G401.6 (cell line): ENCODE measurements at regions not wholly inside any gene's neighbourhood (a gene's known extent, or its start where the extent isn't known, plus 50 kb on each side); places are given as distances from the start of the nearest gene placed in this dataset.

Source experiments
- FAIRE-seq: peaks from 2 replicates; lab custom pipeline; 2012; peaks lifted over from hg19 to GRCh38; lab: Jason Lieb, UNC

GRCh38 chr6:156511051-156511450 is 266.1 kb upstream of the ARID1B start:
- FAIRE-seq = no peak

GRCh38 chr6:156510242-156510641 is 266.9 kb upstream of the ARID1B start:
- no peak for FAIRE-seq

DNA sequence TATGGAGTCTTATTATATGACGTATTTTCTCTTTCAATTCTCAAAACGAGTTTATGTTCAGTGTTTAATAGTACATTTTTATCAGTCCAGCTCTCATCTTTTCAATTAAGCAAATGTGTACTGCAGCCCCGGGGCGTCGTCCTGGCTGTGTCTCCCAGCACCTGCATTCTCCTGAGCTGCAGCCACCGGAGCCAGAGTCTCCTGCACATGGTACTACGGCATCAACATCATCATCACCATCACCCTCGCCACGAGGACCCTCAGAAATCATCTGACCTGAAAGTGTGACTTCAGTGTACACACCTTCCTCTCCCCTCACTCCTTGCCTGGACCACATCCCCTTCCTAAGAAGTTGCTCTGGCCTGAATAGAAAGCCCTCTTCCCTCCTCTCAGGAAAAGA is 267.7 kb upstream of the ARID1B start:
- FAIRE-seq = no peak

GRCh38 chr6:156508923-156509322 is 268.3 kb upstream of the ARID1B start:
- no peak for FAIRE-seq

- no peak for FAIRE-seq
These were observed 269.1 kb upstream of the ARID1B start for GRCh38 chr6:156508126-156508525.

DNA sequence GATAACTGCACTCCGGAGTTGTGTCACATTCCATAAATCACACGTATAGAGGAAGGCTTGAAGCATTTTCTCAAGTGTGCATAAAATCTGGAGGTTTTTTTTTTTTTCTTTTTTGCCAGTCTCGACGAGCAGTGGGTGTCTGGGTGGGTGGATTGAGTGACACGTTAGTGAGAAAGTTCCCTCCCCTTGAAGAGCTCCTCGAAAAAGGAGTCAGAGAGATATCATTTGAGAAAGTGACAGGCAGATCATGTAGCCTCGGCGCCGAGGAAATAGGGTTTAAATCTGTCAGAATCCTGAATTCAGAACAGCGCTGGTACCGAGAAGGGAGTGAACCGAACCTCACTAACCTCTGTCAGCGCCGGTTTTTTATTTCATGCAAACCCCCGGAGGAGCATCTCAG is 269.5 kb upstream of the ARID1B start:
- no peak for FAIRE-seq

- no peak for FAIRE-seq
These were observed 270.1 kb upstream of the ARID1B start for GRCh38 chr6:156507106-156507505.

- FAIRE-seq = no peak
These were observed 274.1 kb upstream of the ARID1B start for GRCh38 chr6:156502969-156503504.

GRCh38 chr6:156497618-156498017 is 279.6 kb upstream of the ARID1B start:
- FAIRE-seq = no peak

DNA sequence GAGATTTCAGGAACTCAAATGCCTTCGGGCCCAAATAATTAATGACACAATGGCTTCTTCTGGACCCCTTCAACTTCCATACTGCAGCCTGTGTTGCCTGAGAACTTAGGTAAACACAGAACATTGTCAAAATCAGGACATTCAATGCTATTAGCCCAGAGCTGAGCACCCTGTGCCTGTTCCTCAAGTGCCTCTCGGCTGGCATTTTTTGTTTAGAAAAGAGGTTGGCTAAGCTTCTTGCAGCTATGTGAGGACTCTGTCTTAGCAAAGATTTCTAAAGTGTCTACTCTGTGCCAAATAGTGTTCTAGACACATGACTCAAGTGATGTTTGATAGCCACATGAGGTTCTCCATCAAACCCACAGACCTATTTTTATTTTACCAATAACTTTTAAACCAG is 289.3 kb upstream of the ARID1B start:
- FAIRE-seq = no peak

- no peak for FAIRE-seq
These were observed 292.0 kb upstream of the ARID1B start for GRCh38 chr6:156485150-156485549.

GRCh38 chr6:156474507-156475120 is 302.6 kb upstream of the ARID1B start:
- FAIRE-seq = no peak

DNA sequence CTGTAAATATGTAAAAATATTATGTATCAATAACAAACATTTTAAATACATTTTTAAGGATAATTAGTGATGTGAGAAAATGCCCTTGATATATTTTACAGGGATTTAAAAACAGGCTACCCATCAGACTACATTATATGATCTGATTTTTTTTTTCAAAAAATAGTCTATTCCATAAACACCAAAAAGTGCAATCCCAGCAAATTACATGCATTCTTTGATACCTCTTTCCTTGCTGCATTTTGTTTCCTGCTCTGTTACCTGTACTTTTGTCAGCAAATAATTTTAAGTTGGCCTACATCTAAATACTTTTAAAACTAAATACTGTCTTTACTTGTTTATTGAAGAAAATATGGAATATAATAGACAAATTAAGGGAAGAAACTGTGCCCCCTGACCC is 306.2 kb upstream of the ARID1B start:
- FAIRE-seq = no peak

DNA sequence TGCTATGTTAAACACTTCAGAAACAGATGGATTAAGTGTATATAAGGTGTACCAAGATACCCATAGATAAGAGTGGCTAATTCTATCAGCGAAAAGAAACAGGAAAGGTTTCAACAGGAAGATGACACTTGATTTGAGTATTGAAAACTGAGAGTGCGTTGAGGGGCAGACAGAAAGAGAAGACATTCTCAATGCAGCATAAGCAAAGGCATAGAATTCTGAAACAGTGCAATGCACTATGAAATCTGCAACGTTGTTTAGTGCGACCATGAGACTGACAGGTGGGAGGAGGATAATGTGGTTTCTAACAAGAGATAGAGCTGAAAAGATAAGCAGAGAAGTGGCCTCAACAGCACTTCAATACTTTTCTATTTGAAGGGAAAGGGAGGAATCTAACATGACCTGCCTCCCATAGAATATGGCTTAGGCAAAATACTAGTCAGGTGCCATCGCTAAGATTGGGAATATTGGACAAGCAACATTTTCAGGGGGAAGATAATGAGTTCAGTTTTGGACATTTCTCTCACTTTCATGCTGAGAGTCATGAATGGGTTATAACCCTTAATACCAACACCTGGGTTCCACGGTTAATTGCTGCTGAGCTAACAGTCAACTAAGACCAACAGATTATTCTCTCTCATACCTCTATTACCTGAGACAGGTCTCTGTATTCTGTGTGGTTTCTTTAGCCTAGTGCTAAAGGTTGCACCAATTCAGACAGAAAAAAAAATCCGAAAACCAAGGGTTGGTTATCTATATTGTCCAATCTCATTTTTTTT is 312.9 kb upstream of the ARID1B start:
- no peak for FAIRE-seq

GRCh38 chr6:156461647-156462046 is 315.5 kb upstream of the ARID1B start:
- FAIRE-seq = no peak

DNA sequence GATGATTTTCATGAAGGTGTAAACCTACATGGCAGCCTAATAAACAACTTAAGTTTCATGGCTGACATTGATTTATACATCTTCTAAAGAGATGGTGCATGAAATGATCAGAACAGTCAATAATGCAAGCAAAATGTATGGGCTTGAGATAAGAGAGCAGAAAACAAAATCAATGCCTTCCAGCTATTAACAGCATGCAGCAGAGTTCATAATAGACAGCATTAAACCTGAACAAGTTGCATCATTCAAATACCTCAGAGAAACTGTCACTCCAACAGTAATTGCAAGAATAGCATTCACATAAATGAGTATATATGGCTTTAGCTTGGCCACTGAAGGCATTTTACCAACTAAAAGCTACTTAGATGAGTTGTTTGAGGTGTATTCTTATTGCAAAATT is 319.6 kb upstream of the ARID1B start:
- no peak for FAIRE-seq

GRCh38 chr6:156455847-156456246 is 321.3 kb upstream of the ARID1B start:
- no peak for FAIRE-seq

DNA sequence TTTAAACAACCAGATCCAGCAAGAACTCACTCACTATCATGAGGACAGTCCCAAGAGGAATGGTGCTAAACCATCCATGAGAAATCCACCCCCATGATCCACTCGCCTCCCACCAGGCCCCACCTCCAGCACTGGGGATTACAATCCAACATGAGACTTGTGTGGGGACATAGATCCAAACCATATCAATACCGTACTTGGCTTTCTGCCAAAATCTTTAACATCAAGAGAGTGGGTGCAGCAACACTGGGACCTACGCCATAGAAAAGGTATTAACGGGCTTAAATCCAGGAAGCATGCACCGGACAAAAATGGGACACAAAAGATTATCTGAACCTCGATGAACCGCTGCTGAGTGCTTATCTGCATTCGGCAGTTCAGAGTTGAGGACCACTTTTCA is 322.3 kb upstream of the ARID1B start:
- no peak for FAIRE-seq

- FAIRE-seq = no peak
These were observed 325.5 kb upstream of the ARID1B start for GRCh38 chr6:156451726-156452125.

DNA sequence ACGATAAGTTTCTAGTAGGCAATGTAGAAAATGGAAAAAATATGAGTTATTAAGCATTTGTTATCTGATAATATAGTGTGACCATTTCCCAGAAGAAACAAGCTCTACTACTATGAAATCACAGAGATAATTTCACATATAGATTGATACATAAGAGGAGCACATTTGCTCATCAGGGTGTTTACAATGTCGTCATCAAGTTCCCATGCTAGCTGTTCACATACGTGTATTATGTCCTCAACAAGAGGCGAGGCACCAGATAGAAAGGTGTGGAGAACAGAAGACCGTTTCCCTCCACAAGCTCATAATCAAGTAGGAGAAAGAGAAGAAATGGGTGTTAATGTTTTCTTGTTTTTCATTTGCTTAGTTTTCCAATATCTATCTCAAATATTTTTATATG is 326.1 kb upstream of the ARID1B start:
- FAIRE-seq = no peak

DNA sequence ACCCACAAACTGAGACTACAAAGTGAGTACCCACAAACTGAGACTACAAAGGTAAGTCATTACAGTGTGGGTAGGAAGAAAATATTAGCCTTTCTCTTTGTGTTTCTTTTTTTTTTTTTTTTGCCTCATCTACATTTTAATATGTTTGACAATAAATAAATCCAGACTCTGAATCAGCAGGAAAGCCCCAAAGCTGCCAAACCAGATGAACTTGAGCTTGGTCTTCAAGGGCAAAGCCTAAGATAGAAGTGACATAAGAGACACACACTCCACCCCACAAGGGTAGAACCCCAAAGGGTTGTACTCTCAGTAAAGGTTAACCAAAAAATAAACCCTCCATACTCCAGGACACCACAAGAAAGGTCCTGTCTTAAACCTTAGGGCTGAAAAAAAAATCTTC is 326.8 kb upstream of the ARID1B start:
- FAIRE-seq = no peak

DNA sequence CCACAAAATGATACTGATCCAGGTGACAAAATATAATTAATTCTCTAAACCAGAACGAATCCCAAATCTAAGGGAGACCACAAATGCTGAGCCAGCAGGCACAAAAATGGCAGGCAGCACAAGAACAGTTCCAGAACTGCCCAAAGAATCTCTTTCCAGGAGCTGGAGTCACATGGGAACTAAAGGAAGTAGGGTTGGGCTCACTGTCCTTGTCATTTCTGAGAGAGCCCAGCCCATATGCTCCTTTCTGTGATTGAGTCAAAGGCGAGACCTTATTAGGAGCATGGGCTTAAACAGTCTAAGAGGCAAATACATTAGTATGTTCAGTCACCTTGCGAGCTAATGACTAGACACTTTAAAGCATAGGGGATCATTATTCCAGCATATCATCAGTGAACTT is 327.6 kb upstream of the ARID1B start:
- FAIRE-seq = no peak

DNA sequence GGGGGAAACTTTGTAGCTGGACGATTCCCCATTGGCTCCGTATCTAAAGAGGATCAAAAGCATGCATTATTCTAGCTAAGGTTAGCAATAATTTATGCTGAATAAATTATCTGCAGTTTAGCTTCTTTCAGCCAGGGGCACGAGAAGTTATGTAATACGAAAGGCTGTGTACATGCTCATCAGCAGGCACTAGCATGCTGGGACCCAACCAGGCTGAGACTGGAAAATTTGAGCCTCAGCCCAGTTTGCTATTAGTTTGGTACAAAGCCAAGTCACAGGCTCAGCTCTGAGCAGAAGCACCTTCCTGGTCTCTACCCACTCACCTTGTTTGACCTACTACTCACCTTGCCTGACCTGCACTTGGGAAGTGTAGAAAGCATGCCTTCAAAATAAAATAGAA is 328.1 kb upstream of the ARID1B start:
- no peak for FAIRE-seq

DNA sequence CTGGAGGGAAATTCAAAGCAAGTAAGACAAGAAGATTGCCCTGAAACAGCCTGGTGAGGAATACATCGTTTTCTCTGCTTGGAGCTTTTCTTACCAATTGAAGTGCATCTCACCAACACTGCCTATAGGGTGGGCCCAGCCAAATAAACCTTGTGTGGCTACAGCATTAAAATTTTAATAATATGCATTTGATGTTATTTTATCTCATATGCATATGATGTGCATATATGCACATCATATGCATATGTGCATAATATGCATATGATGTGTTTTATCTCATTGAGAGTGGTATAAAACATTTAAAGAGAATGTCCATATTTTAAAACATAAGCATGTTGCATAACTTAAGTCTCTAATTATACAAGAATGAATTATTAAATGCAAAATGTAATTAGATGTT is 328.6 kb upstream of the ARID1B start:
- no peak for FAIRE-seq
